ENCODE measurements at regions not wholly inside any gene's neighbourhood (a gene's known extent, or its start where the extent isn't known, plus 50 kb on each side); places are given as distances from the start of the nearest gene placed in this dataset.

GRCh38 chr2:205878999-205879762, 196.9 kb downstream of the NRP2 start:
- 80 to 84% methylated on average over 22 of the region's 22 CpGs for WGBS, 2 donors
- H3K4me1 ChIP-seq (ENCODE audit: control insufficient read depth in 1 of 2, insufficient read depth in 2 of 2, low read length in 2 of 2): no peaks in the 10 kb centered on the region
- H3K27ac ChIP-seq (ENCODE audit: low read depth in 1 of 2, low read length in 2 of 2): no peak overlapping the region
- H3K27me3 ChIP-seq (ENCODE audit: control insufficient read depth in 1 of 2, insufficient read depth in 2 of 2, low read length in 1 of 2): no peaks in the 10 kb centered on the region
- no peak for ATAC-seq (ENCODE audit: low FRiP score)
- intact Hi-C loops (cut with DNase I): no loop called here
- H3K4me3 ChIP-seq (ENCODE audit: low read length in 2 of 2): no peak overlapping the region
- no peak for DNase-seq
- no peaks in the 10 kb centered on the region for H3K9me3 ChIP-seq (ENCODE audit: control insufficient read depth, low read length)
- H3K36me3 ChIP-seq (ENCODE audit: control insufficient read depth in 1 of 2, insufficient read depth in 2 of 2, low read length in 1 of 2): no peaks in the 10 kb centered on the region

DNA sequence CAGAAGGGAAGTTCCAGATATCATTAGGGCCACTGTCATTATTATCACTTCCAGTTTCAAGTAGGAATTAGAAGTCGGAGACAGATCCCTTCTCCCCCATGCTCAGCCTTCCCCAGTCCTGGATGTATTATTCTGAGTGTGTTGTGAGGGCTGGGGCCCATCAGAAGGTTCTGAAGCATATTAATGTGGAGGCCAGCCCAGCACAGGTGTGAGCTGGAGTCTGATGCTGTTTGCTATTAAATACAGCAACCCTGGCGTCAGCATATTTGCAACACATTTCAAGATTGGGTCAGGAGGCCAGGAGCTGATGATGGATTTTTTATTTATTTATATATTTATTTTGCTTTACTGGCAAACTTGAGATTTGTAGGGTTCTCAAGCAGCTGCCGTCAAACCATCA, 195.2 kb downstream of the NRP2 start:
- WGBS, 2 donors: 94% methylated on average over 3 of the region's 3 CpGs
- H3K27me3 ChIP-seq (ENCODE audit: control insufficient read depth in 1 of 2, insufficient read depth in 2 of 2, low read length in 1 of 2): no peaks in the 10 kb centered on the region
- no peak overlapping the region for H3K4me3 ChIP-seq (ENCODE audit: low read length in 2 of 2)
- H3K36me3 ChIP-seq (ENCODE audit: control insufficient read depth in 1 of 2, insufficient read depth in 2 of 2, low read length in 1 of 2): no peaks in the 10 kb centered on the region
- no peak for DNase-seq
- intact Hi-C loops (cut with DNase I): no loop called here
- no peak overlapping the region for H3K27ac ChIP-seq (ENCODE audit: low read depth in 1 of 2, low read length in 2 of 2)
- ATAC-seq (ENCODE audit: low FRiP score): no peak
- H3K4me1 ChIP-seq (ENCODE audit: control insufficient read depth in 1 of 2, insufficient read depth in 2 of 2, low read length in 2 of 2): no peaks in the 10 kb centered on the region
- no peaks in the 10 kb centered on the region for H3K9me3 ChIP-seq (ENCODE audit: control insufficient read depth, low read length)

DNA sequence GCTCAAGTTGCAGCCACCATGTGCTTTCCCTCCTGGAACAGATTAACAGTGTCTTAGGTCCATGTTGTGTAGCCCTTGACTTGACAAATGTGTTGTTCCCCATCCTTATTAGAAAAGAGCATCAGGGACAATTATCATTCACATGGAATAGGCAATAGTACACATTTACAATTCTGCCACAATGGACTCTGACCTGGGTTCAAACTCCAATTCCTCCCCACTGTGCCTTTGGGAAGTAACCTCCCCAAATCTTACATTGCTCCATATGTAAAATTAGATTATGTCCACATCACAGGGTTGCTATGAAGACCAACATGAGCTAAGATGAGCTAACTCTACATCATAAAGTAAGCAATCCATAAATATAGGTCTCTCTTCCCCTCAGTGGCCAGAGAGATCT, 193.8 kb downstream of the NRP2 start:
- Histone ChIP-seq H3K4me1 (ENCODE audit: control insufficient read depth in 1 of 2, insufficient read depth in 2 of 2, low read length in 2 of 2) (no peaks in the 10 kb centered on the region), H3K27ac (ENCODE audit: low read depth in 1 of 2, low read length in 2 of 2) (no peak overlapping the region), H3K36me3 (ENCODE audit: control insufficient read depth in 1 of 2, insufficient read depth in 2 of 2, low read length in 1 of 2) (no peaks in the 10 kb centered on the region), H3K9me3 (ENCODE audit: control insufficient read depth, low read length) (no peaks in the 10 kb centered on the region), H3K4me3 (ENCODE audit: low read length in 2 of 2) (no peak overlapping the region), H3K27me3 (ENCODE audit: control insufficient read depth in 1 of 2, insufficient read depth in 2 of 2, low read length in 1 of 2) (peaks cover 0 to 3% of the 10 kb centered on the region in 2 donors)
- intact Hi-C loops (cut with DNase I): no loop called here
- ATAC-seq (ENCODE audit: low FRiP score) (no peak), DNase-seq (no peak)

GRCh38 chr2:205872716-205873115, 190.4 kb downstream of the NRP2 start:
- H3K27ac ChIP-seq (ENCODE audit: low read depth in 1 of 2, low read length in 2 of 2): no peak overlapping the region
- no peaks in the 10 kb centered on the region for H3K9me3 ChIP-seq (ENCODE audit: control insufficient read depth, low read length)
- DNase-seq (no peak), ATAC-seq (ENCODE audit: low FRiP score) (no peak)
- no peaks in the 10 kb centered on the region for H3K4me1 ChIP-seq (ENCODE audit: control insufficient read depth in 1 of 2, insufficient read depth in 2 of 2, low read length in 2 of 2)
- intact Hi-C loops (cut with DNase I): no loop called here
- H3K36me3 ChIP-seq (ENCODE audit: control insufficient read depth in 1 of 2, insufficient read depth in 2 of 2, low read length in 1 of 2): no peaks in the 10 kb centered on the region
- peaks cover 0 to 3% of the 10 kb centered on the region in 2 donors for H3K27me3 ChIP-seq (ENCODE audit: control insufficient read depth in 1 of 2, insufficient read depth in 2 of 2, low read length in 1 of 2)
- H3K4me3 ChIP-seq (ENCODE audit: low read length in 2 of 2): no peak overlapping the region

DNA sequence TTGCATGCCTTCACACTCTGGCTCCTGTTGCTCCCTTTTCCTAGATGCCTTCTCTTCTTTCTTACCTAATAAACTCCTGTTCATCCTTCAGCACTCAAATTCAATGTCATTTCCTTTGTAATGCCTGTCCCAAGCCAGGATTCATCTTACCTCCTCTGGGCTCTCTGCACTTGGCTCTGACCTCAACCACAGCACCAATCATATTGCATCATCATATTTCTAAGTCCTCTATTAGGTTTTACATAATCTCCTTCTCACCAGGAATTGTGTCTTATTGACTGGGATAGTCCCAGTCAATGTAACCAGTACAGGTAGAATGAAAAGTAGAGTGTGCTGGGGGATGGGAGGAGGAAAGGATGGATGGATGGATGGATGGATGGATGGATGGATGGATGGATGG, 187.1 kb downstream of the NRP2 start:
- H3K36me3 ChIP-seq (ENCODE audit: control insufficient read depth in 1 of 2, insufficient read depth in 2 of 2, low read length in 1 of 2): no peaks in the 10 kb centered on the region
- no peak for DNase-seq
- H3K9me3 ChIP-seq (ENCODE audit: control insufficient read depth, low read length): no peaks in the 10 kb centered on the region
- H3K27me3 ChIP-seq (ENCODE audit: control insufficient read depth in 1 of 2, insufficient read depth in 2 of 2, low read length in 1 of 2): peaks cover 0 to 3% of the 10 kb centered on the region in 2 donors
- peaks cover 0 to 2% of the 10 kb centered on the region in 2 donors for H3K4me1 ChIP-seq (ENCODE audit: control insufficient read depth in 1 of 2, insufficient read depth in 2 of 2, low read length in 2 of 2)
- intact Hi-C loops (cut with DNase I): no loop called here
- no peak overlapping the region for H3K4me3 ChIP-seq (ENCODE audit: low read length in 2 of 2)
- ATAC-seq (ENCODE audit: low FRiP score): no peak
- no peak overlapping the region for H3K27ac ChIP-seq (ENCODE audit: low read depth in 1 of 2, low read length in 2 of 2)

- H3K27ac ChIP-seq (ENCODE audit: low read depth in 1 of 2, low read length in 2 of 2): no peak overlapping the region
- no peaks in the 10 kb centered on the region for H3K36me3 ChIP-seq (ENCODE audit: control insufficient read depth in 1 of 2, insufficient read depth in 2 of 2, low read length in 1 of 2)
- 76% methylated on average over 8 of the region's 8 CpGs for WGBS, 2 donors
- H3K27me3 ChIP-seq (ENCODE audit: control insufficient read depth in 1 of 2, insufficient read depth in 2 of 2, low read length in 1 of 2): peaks cover 0 to 3% of the 10 kb centered on the region in 2 donors
- no peaks in the 10 kb centered on the region for H3K9me3 ChIP-seq (ENCODE audit: control insufficient read depth, low read length)
- peaks cover 0 to 2% of the 10 kb centered on the region in 2 donors for H3K4me1 ChIP-seq (ENCODE audit: control insufficient read depth in 1 of 2, insufficient read depth in 2 of 2, low read length in 2 of 2)
- intact Hi-C loops (cut with DNase I): no loop called here
- ATAC-seq (ENCODE audit: low FRiP score) (no peak), DNase-seq (no peak)
- H3K4me3 ChIP-seq (ENCODE audit: low read length in 2 of 2): no peak overlapping the region
Measured at GRCh38 chr2:205868773-205869333, 186.6 kb downstream of the NRP2 start.

GRCh38 chr2:205868053-205868452, 185.8 kb downstream of the NRP2 start:
- ATAC-seq (ENCODE audit: low FRiP score) (no peak), DNase-seq (no peak)
- H3K27ac ChIP-seq (ENCODE audit: low read depth in 1 of 2, low read length in 2 of 2): no peak overlapping the region
- WGBS, 2 donors: 88 to 97% methylated on average over 2 of the region's 2 CpGs
- H3K4me3 ChIP-seq (ENCODE audit: low read length in 2 of 2): no peak overlapping the region
- H3K4me1 ChIP-seq (ENCODE audit: control insufficient read depth in 1 of 2, insufficient read depth in 2 of 2, low read length in 2 of 2): peaks cover 0 to 2% of the 10 kb centered on the region in 2 donors
- intact Hi-C loops (cut with DNase I): no loop called here
- H3K27me3 ChIP-seq (ENCODE audit: control insufficient read depth in 1 of 2, insufficient read depth in 2 of 2, low read length in 1 of 2): peaks cover 0 to 3% of the 10 kb centered on the region in 2 donors
- no peaks in the 10 kb centered on the region for H3K9me3 ChIP-seq (ENCODE audit: control insufficient read depth, low read length)
- H3K36me3 ChIP-seq (ENCODE audit: control insufficient read depth in 1 of 2, insufficient read depth in 2 of 2, low read length in 1 of 2): no peaks in the 10 kb centered on the region

- ATAC-seq (ENCODE audit: low FRiP score): no peak
- no peaks in the 10 kb centered on the region for H3K36me3 ChIP-seq (ENCODE audit: control insufficient read depth in 1 of 2, insufficient read depth in 2 of 2, low read length in 1 of 2)
- intact Hi-C loops (cut with DNase I): no loop called here
- 94 to 95% methylated on average over 3 of the region's 3 CpGs for WGBS, 2 donors
- no peak overlapping the region for H3K4me3 ChIP-seq (ENCODE audit: low read length in 2 of 2)
- no peaks in the 10 kb centered on the region for H3K9me3 ChIP-seq (ENCODE audit: control insufficient read depth, low read length)
- DNase-seq: no peak
- H3K27me3 ChIP-seq (ENCODE audit: control insufficient read depth in 1 of 2, insufficient read depth in 2 of 2, low read length in 1 of 2): peaks cover 0 to 3% of the 10 kb centered on the region in 2 donors
- no peak overlapping the region for H3K27ac ChIP-seq (ENCODE audit: low read depth in 1 of 2, low read length in 2 of 2)
- H3K4me1 ChIP-seq (ENCODE audit: control insufficient read depth in 1 of 2, insufficient read depth in 2 of 2, low read length in 2 of 2): peaks cover 0 to 2% of the 10 kb centered on the region in 2 donors
Measured at GRCh38 chr2:205867371-205867770, 185.1 kb downstream of the NRP2 start.

DNA sequence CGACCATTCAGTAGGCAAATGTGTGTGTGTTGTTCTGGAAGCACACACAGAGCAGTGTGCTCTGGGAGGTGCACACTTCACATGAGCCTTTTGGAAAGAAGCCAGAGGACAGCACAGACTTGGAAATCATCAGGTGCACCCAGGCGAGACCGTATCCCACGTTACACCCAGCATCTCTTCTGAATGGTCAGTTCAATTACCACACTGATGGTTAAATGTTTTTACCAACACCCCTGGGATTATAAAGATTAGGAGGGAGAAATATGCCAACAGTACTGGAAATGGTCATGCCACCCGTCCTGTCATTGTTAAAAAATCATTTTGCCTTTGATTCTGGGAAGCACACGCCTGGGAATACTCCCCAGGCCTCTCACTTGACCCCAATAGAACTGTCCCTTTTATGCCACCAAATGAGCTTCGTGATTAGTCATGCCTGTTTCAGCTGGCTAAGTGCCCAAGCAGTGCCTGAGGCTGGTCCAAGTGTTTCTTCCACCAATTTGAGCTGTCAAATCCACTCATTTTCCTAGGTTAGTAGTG, 183.7 kb downstream of the NRP2 start:
- intact Hi-C loops (cut with DNase I): no loop called here

More for the DNA sequence above, 183.7 kb downstream of the NRP2 start:
- Histone ChIP-seq H3K36me3 (ENCODE audit: control insufficient read depth in 1 of 2, insufficient read depth in 2 of 2, low read length in 1 of 2) (no peaks in the 10 kb centered on the region), H3K27ac (ENCODE audit: low read depth in 1 of 2, low read length in 2 of 2) (no peak overlapping the region), H3K9me3 (ENCODE audit: control insufficient read depth, low read length) (no peaks in the 10 kb centered on the region), H3K27me3 (ENCODE audit: control insufficient read depth in 1 of 2, insufficient read depth in 2 of 2, low read length in 1 of 2) (no peaks in the 10 kb centered on the region), H3K4me3 (ENCODE audit: low read length in 2 of 2) (no peak overlapping the region), H3K4me1 (ENCODE audit: control insufficient read depth in 1 of 2, insufficient read depth in 2 of 2, low read length in 2 of 2) (peaks cover 0 to 2% of the 10 kb centered on the region in 2 donors)
- ATAC-seq (ENCODE audit: low FRiP score) (no peak), DNase-seq (no peak)
- 31 to 37% methylated on average over 7 of the region's 7 CpGs for WGBS, 2 donors
